DOHH2 (cell line): ENCODE measurements at regions not wholly inside any gene's neighbourhood (a gene's known extent, or its start where the extent isn't known, plus 50 kb on each side); places are given as distances from the start of the nearest gene placed in this dataset.

ENCODE experiments used
- H3F3A ChIP-seq: fragments of 200-600 bp; sonication (generic), shearing (Covaris generic); 2 replicates; pipeline ENCODE4 v1.6.0; 2016; ENCODE audit warnings: antibody characterized with exemption, mild to moderate bottlenecking; ENCODE audit not compliant: control insufficient read depth, insufficient read depth
- H3K27ac ChIP-seq: fragments of 200-600 bp; sonication (generic); 2 replicates; pipeline ENCODE4 v1.5.1; 2014; ENCODE audit warnings: low read depth, mild to moderate bottlenecking, low read length, moderate library complexity
- H3K27me3 ChIP-seq: fragments of 200-600 bp; sonication (generic); 2 replicates; pipeline ENCODE4 v1.6.1; 2014; ENCODE audit warnings: mild to moderate bottlenecking, low read length, mixed read lengths; ENCODE audit not compliant: control insufficient read depth
- H3K36me3 ChIP-seq: fragments of 200-600 bp; sonication (generic); 2 replicates; pipeline ENCODE4 v1.6.1; 2014; ENCODE audit warnings: mild to moderate bottlenecking, low read length, moderate library complexity, mixed read lengths; ENCODE audit not compliant: control insufficient read depth
- H3K4me1 ChIP-seq: fragments of 200-600 bp; sonication (generic); 2 replicates; pipeline ENCODE4 v1.6.1; 2014; ENCODE audit warnings: mild to moderate bottlenecking, low read length, mixed read lengths; ENCODE audit not compliant: control insufficient read depth
- H3K4me2 ChIP-seq: fragments of 200-600 bp; sonication (generic); 2 replicates; pipeline ENCODE4 v1.6.0; 2014; ENCODE audit warnings: mild to moderate bottlenecking, low read length, moderate library complexity
- H3K4me3 ChIP-seq: fragments of 200-600 bp; sonication (generic); 2 replicates; pipeline ENCODE4 v1.5.1; 2014; ENCODE audit warnings: mild to moderate bottlenecking, low read length, mixed read lengths
- H3K79me2 ChIP-seq: fragments of 200-600 bp; sonication (generic); 2 replicates; pipeline ENCODE4 v1.6.1; 2014; ENCODE audit warnings: mild to moderate bottlenecking, low read length, mixed read lengths; ENCODE audit not compliant: control insufficient read depth
- H3K9me2 ChIP-seq: fragments of 200-600 bp; sonication (generic); replicated peaks from 2 replicates; pipeline ENCODE4 v1.6.1; 2014; ENCODE audit warnings: mild to moderate bottlenecking, low read length, mixed read lengths; ENCODE audit not compliant: control insufficient read depth
- H3K9me3 ChIP-seq: fragments of 200-600 bp; sonication (generic); 2 replicates; pipeline ENCODE4 v1.6.1; 2014; ENCODE audit warnings: antibody characterized with exemption, low read length, mixed read lengths; ENCODE audit not compliant: control insufficient read depth, insufficient read depth
- H4K20me1 ChIP-seq: fragments of 200-600 bp; sonication (generic); 2 replicates; pipeline ENCODE4 v1.6.0; 2014; ENCODE audit warnings: low read depth, mild to moderate bottlenecking, antibody characterized with exemption, low read length, moderate library complexity; ENCODE audit not compliant: control insufficient read depth, insufficient read depth
- CTCF ChIP-seq: fragments of 200-600 bp; sonication (generic); IDR thresholded peaks from one replicate; pipeline ENCODE4 v1.5.1; 2014; ENCODE audit warnings: antibody characterized with exemption, mild to moderate bottlenecking, low read depth, low read length; ENCODE audit not compliant: poor library complexity, severe bottlenecking
- EZH2phosphoT487 ChIP-seq: fragments of 200-600 bp; sonication (generic); IDR thresholded peaks from 2 replicates; pipeline ENCODE4 v1.6.1; 2017; ENCODE audit warnings: borderline replicate concordance, mild to moderate bottlenecking, antibody characterized with exemption, low read length, moderate library complexity, mixed read lengths

- no peaks in the 10 kb centered on the region for H3K9me2 ChIP-seq
- no peak overlapping the region for H3K4me2 ChIP-seq
- no peaks in the 10 kb centered on the region for H4K20me1 ChIP-seq
- H3F3A ChIP-seq = no peaks in the 10 kb centered on the region
- H3K27ac ChIP-seq = no peak overlapping the region
- TF ChIP-seq EZH2phosphoT487 (no peak), CTCF (no peak)
- H3K79me2 ChIP-seq = no peaks in the 10 kb centered on the region
- no peaks in the 10 kb centered on the region for H3K27me3 ChIP-seq
- no peak overlapping the region for H3K4me3 ChIP-seq
- H3K36me3 ChIP-seq = no peaks in the 10 kb centered on the region
- H3K9me3 ChIP-seq = no peaks in the 10 kb centered on the region
- H3K4me1 ChIP-seq = peaks cover 5% of the 10 kb centered on the region; the same call in 1 of the 2 replicates
Measured at GRCh38 chr17:69761011-69761410, 314.0 kb upstream of the KCNJ16 start.

GRCh38 chr17:69761767-69762321 is 313.2 kb upstream of the KCNJ16 start:
- Histone ChIP-seq H3K9me2 (no peaks in the 10 kb centered on the region), H4K20me1 (no peaks in the 10 kb centered on the region), H3K27me3 (no peaks in the 10 kb centered on the region), H3K9me3 (no peaks in the 10 kb centered on the region), H3K36me3 (no peaks in the 10 kb centered on the region), H3K79me2 (no peaks in the 10 kb centered on the region), H3F3A (no peaks in the 10 kb centered on the region), H3K27ac (no peak overlapping the region), H3K4me1 (peaks cover 5% of the 10 kb centered on the region; the same call in 1 of the 2 replicates), H3K4me2 (no peak overlapping the region), H3K4me3 (no peak overlapping the region)
- TF ChIP-seq EZH2phosphoT487 = no peak
- no peak for TF ChIP-seq CTCF

- H3K9me2 ChIP-seq = no peaks in the 10 kb centered on the region
- no peaks in the 10 kb centered on the region for H3K9me3 ChIP-seq
- H3K36me3 ChIP-seq = no peaks in the 10 kb centered on the region
- no peaks in the 10 kb centered on the region for H3F3A ChIP-seq
- H3K79me2 ChIP-seq = no peaks in the 10 kb centered on the region
- H4K20me1 ChIP-seq = no peaks in the 10 kb centered on the region
- H3K27ac ChIP-seq = no peak overlapping the region
- H3K4me2 ChIP-seq = no peak overlapping the region
- no peak for TF ChIP-seq CTCF
- TF ChIP-seq EZH2phosphoT487 = no peak
- no peak overlapping the region for H3K4me3 ChIP-seq
- H3K4me1 ChIP-seq = peaks cover 5% of the 10 kb centered on the region; the same call in 1 of the 2 replicates
- H3K27me3 ChIP-seq = no peaks in the 10 kb centered on the region
Measured at GRCh38 chr17:69762359-69762758, 312.7 kb upstream of the KCNJ16 start.
